ENCODE measurements at regions not wholly inside any gene's neighbourhood (a gene's known extent, or its start where the extent isn't known, plus 50 kb on each side); places are given as distances from the start of the nearest gene placed in this dataset.

GRCh38 chr4:107164962-107165475 lies 128.9 kb upstream of the DKK2 start:
- TF ChIP-seq REST (IDR thresholded peaks at IDR 0.05; ENCODE audit: insufficient read depth in 1 of 2, low read depth in 2 of 2, low read length in 2 of 2) (no peak), TAF1 (IDR thresholded peaks at IDR 0.05; ENCODE audit: borderline replicate concordance, insufficient read depth, low read length) (no peak), SIN3A (IDR thresholded peaks at IDR 0.05; ENCODE audit: borderline replicate concordance, insufficient read depth, low read length) (no peak), FOXP2 (optimal IDR thresholded peaks at IDR 0.05; ENCODE audit: borderline replicate concordance, extremely low read depth, extremely low read length, insufficient read depth) (no peak), POLR2AphosphoS5 (IDR thresholded peaks at IDR 0.05; ENCODE audit: low read depth, low read length) (no peak)

- TF ChIP-seq TAF1 (IDR thresholded peaks at IDR 0.05; ENCODE audit: borderline replicate concordance, insufficient read depth, low read length) (no peak), SIN3A (IDR thresholded peaks at IDR 0.05; ENCODE audit: borderline replicate concordance, insufficient read depth, low read length) (no peak), FOXP2 (optimal IDR thresholded peaks at IDR 0.05; ENCODE audit: borderline replicate concordance, extremely low read depth, extremely low read length, insufficient read depth) (no peak), POLR2AphosphoS5 (IDR thresholded peaks at IDR 0.05; ENCODE audit: low read depth, low read length) (no peak), REST (IDR thresholded peaks at IDR 0.05; ENCODE audit: insufficient read depth in 1 of 2, low read depth in 2 of 2, low read length in 2 of 2) (no peak)
Observed at GRCh38 chr4:107156443-107156842, 120.3 kb upstream of the DKK2 start.

GRCh38 chr4:107155366-107155765 lies 119.3 kb upstream of the DKK2 start:
- TF ChIP-seq POLR2AphosphoS5 (IDR thresholded peaks at IDR 0.05; ENCODE audit: low read depth, low read length) (no peak), FOXP2 (optimal IDR thresholded peaks at IDR 0.05; ENCODE audit: borderline replicate concordance, extremely low read depth, extremely low read length, insufficient read depth) (no peak)

- TF ChIP-seq FOXP2 (optimal IDR thresholded peaks at IDR 0.05; ENCODE audit: borderline replicate concordance, extremely low read depth, extremely low read length, insufficient read depth) (no peak), POLR2AphosphoS5 (IDR thresholded peaks at IDR 0.05; ENCODE audit: low read depth, low read length) (no peak), REST (IDR thresholded peaks at IDR 0.05; ENCODE audit: insufficient read depth in 1 of 2, low read depth in 2 of 2, low read length in 2 of 2) (no peak), TAF1 (IDR thresholded peaks at IDR 0.05; ENCODE audit: borderline replicate concordance, insufficient read depth, low read length) (no peak), SIN3A (IDR thresholded peaks at IDR 0.05; ENCODE audit: borderline replicate concordance, insufficient read depth, low read length) (no peak)
Observed at GRCh38 chr4:107153956-107154355, 117.8 kb upstream of the DKK2 start.

- TF ChIP-seq FOXP2 (optimal IDR thresholded peaks at IDR 0.05; ENCODE audit: borderline replicate concordance, extremely low read depth, extremely low read length, insufficient read depth) (no peak), TAF1 (IDR thresholded peaks at IDR 0.05; ENCODE audit: borderline replicate concordance, insufficient read depth, low read length) (no peak), SIN3A (IDR thresholded peaks at IDR 0.05; ENCODE audit: borderline replicate concordance, insufficient read depth, low read length) (no peak), POLR2AphosphoS5 (IDR thresholded peaks at IDR 0.05; ENCODE audit: low read depth, low read length) (no peak), REST (IDR thresholded peaks at IDR 0.05; ENCODE audit: insufficient read depth in 1 of 2, low read depth in 2 of 2, low read length in 2 of 2) (no peak)
Observed at GRCh38 chr4:107153228-107153627, 117.1 kb upstream of the DKK2 start.

Data from PFSK-1 (cell line).